ENCODE measurements at regions not wholly inside any gene's neighbourhood (a gene's known extent, or its start where the extent isn't known, plus 50 kb on each side); places are given as distances from the start of the nearest gene placed in this dataset.

DNA sequence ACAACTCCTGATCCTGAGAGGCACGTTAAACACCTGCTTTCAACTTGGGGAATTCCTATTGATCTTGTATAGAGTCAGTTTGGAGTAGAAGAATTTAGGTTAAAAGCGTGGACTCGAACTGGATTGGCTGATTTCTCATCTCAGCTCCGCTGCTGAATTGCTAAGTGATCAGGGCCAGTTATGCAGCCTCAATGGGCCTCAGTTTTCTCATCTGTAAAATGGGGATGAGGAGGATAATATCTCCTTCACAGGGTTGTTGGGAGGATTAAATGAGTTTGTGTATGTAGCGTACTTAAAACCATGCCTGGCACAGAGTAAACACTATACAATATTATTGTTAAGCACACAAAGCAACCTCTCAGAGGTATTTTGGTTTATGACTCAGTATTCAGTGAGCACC, 53.2 kb upstream of the HEPHL1 start:
- no peaks in the 10 kb centered on the region for H3K4me1 ChIP-seq
- H3K4me3 ChIP-seq, result no peak overlapping the region
- H3K27ac ChIP-seq, result no peak overlapping the region
- ATAC-seq (no peak), DNase-seq (no peak)
- TF ChIP-seq CTCF (IDR thresholded peaks at IDR 0.05 in 4 of 5, conservative IDR thresholded peaks at IDR 0.05 in 1 of 5), result no peak
- no peak for TF ChIP-seq POLR2A (IDR thresholded peaks at IDR 0.05)
- intact Hi-C loops (cut with DNase I; ENCODE audit: low total_unique reads) (no loop called here), in situ Hi-C loops (cut with MboI; ENCODE audit: low sequenced_read_pairs in 4 of 4) (no loop called here)
- no peaks in the 10 kb centered on the region for H3K9me3 ChIP-seq
- no peaks in the 10 kb centered on the region for H3K27me3 ChIP-seq
- H3K36me3 ChIP-seq, result no peaks in the 10 kb centered on the region

DNA sequence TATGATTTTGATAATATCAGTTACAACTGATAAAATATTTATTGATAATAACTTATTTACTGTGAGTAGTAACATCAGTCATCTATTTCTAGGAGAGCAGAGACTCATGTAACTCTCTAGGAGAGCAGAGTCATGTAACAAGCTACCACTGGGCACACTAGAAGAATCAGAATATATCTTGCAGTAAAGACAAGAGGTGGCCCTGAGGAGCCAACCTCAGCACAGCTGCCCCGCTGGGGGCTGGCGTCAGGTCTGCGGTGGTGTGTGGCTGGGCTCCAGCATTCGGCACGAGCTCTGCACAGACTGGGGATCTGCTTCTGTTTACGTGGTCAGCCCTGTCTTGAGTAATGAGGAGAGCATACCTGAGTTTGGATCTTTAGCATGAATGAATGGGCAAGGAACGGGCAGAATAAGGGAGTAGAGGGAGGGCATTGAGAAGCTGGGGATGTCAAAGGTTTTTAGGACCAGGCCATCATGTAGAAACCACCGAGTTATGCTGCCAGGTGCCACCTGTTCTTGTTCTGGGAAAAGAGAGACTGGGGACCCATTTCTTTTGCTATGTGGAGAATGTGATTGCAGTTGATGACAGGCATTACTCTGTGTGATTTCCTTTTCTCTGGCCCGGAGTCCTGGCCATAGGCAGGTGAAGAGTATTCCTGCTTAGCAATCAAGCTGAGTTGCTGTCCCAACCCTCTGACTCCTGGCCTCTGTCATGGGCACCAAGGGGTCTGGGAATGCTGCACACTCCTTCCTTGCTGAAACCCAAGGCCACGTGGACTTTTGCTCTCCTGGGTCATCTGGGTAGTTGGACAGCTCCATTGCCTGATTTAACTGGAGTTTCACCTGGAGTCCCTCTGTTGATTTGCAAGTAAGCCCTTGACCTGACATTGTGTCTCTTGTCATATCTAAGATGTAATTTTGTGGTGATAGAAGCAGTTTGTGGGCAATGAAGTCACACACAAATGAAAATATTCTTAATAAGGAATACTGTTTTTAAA, 50.9 kb upstream of the HEPHL1 start:
- no peak for ATAC-seq
- H3K4me3 ChIP-seq, result no peak overlapping the region
- DNase-seq, result no peak
- no peaks in the 10 kb centered on the region for H3K27me3 ChIP-seq
- in situ Hi-C loops (cut with MboI; ENCODE audit: low sequenced_read_pairs in 4 of 4), result no loop called here
- no peaks in the 10 kb centered on the region for H3K36me3 ChIP-seq
- no peaks in the 10 kb centered on the region for H3K9me3 ChIP-seq
- intact Hi-C loops (cut with DNase I; ENCODE audit: low total_unique reads), result no loop called here
- no peaks in the 10 kb centered on the region for H3K4me1 ChIP-seq
- H3K27ac ChIP-seq, result no peak overlapping the region
- TF ChIP-seq CTCF (IDR thresholded peaks at IDR 0.05 in 4 of 5, conservative IDR thresholded peaks at IDR 0.05 in 1 of 5) (no peak), POLR2A (IDR thresholded peaks at IDR 0.05) (no peak)

Data from gastrocnemius medialis (tissue), 4 donors.